Esophagus (tissue), 2 donors: ENCODE measurements at regions not wholly inside any gene's neighbourhood (a gene's known extent, or its start where the extent isn't known, plus 50 kb on each side); places are given as distances from the start of the nearest gene placed in this dataset.

Experiments
- H3K27ac ChIP-seq, 2 donors: one replicate each; pipeline ENCODE4 v1.5.1; 2013; ENCODE audit warnings: low read depth in 2 of 2, mild to moderate bottlenecking in 2 of 2, inconsistent platforms in 1 of 2, low read length in 1 of 2, moderate library complexity in 1 of 2
- H3K27me3 ChIP-seq, 2 donors: one replicate each; pipeline ENCODE4 v1.6.1; 2013; ENCODE audit warnings: low read length in 2 of 2, control low read depth in 1 of 2, mild to moderate bottlenecking in 1 of 2; ENCODE audit not compliant: insufficient read depth in 2 of 2, control insufficient read depth in 1 of 2
- H3K36me3 ChIP-seq, 2 donors: one replicate each; pipeline ENCODE4 v1.6.1; 2013; ENCODE audit warnings: low read length in 1 of 2; ENCODE audit not compliant: control insufficient read depth in 2 of 2, insufficient read depth in 2 of 2
- H3K4me1 ChIP-seq, 2 donors: one replicate each; pipeline ENCODE4 v1.6.1; 2013; ENCODE audit warnings: low read length in 1 of 2; ENCODE audit not compliant: control insufficient read depth in 2 of 2, insufficient read depth in 2 of 2
- H3K4me3 ChIP-seq, 2 donors: one replicate each; pipeline ENCODE4 v1.5.1; 2013; ENCODE audit warnings: low read length in 2 of 2, mild to moderate bottlenecking in 2 of 2, low read depth in 1 of 2, moderate library complexity in 1 of 2
- H3K9me3 ChIP-seq, 2 donors: one replicate each; pipeline ENCODE4 v1.6.1; 2013; ENCODE audit warnings: mild to moderate bottlenecking in 2 of 2, low read depth in 1 of 2, low read length in 1 of 2, moderate library complexity in 1 of 2; ENCODE audit not compliant: control insufficient read depth in 2 of 2, insufficient read depth in 1 of 2
- WGBS, 2 donors: extraction: QIAGEN DNeasy Blood & Tissue Kit; methylation state at CpG; one replicate each; pipeline ENCODE4 v1.1.7; 2013; 5-methylcytosine and 5-hydroxymethylcytosine counted together
- donor health status: healthy with polysubstance abuse.
- donor health status: Bipolar disorder and iron deficiency.

DNA sequence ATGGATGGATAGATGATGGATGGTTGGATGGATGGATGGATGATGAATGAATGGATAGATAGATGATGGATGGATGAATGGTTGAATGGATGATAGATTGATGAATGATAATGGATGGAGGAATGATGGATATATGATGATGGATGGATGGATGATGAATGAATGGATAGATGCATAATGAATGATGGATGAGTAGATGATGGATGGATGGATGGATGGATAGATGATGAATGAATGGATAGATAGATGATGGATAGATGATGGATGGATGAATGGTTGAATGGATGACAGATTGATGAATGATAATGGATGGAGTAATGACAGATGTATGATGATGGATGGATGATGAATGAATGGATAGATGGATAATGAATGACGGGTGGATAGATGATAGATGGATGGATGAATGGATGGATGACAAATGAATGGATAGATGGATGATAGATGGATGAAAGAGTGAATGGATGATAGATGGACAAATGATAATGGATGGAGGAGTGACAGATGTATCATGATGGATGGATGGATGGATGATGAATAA, 1466.5 kb downstream of the BRD1 start:
- Histone ChIP-seq H3K27ac (no peak overlapping the region), H3K9me3 (no peaks in the 10 kb centered on the region), H3K4me1 (no peaks in the 10 kb centered on the region), H3K4me3 (no peak overlapping the region), H3K27me3 (no peaks in the 10 kb centered on the region), H3K36me3 (no peaks in the 10 kb centered on the region)
- 90 to 95% methylated on average over 1 of the region's 1 CpG for WGBS, 2 donors

DNA sequence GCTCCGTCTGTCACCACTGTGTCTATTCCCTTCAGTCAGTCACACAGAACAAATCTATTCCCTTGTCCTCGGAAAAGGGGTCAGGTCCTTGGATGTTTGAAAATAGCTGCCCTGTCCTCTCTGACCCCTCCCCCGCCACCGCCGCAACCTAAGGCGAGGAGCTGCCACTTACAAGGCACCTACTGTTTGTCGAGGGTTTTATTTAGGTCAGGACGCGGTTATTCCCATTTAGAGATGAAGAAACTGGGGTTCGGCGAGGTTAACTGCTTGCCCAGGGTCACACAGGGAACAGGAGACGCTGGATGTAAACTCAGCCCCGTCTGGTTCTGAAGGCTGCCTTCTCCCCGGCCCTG, 1468.1 kb downstream of the BRD1 start:
- Histone ChIP-seq H3K27ac (no peak overlapping the region), H3K4me3 (no peak overlapping the region), H3K36me3 (no peaks in the 10 kb centered on the region), H3K9me3 (no peaks in the 10 kb centered on the region), H3K4me1 (no peaks in the 10 kb centered on the region), H3K27me3 (no peaks in the 10 kb centered on the region)
- WGBS, 2 donors = 71 to 80% methylated on average over 14 of the region's 14 CpGs

DNA sequence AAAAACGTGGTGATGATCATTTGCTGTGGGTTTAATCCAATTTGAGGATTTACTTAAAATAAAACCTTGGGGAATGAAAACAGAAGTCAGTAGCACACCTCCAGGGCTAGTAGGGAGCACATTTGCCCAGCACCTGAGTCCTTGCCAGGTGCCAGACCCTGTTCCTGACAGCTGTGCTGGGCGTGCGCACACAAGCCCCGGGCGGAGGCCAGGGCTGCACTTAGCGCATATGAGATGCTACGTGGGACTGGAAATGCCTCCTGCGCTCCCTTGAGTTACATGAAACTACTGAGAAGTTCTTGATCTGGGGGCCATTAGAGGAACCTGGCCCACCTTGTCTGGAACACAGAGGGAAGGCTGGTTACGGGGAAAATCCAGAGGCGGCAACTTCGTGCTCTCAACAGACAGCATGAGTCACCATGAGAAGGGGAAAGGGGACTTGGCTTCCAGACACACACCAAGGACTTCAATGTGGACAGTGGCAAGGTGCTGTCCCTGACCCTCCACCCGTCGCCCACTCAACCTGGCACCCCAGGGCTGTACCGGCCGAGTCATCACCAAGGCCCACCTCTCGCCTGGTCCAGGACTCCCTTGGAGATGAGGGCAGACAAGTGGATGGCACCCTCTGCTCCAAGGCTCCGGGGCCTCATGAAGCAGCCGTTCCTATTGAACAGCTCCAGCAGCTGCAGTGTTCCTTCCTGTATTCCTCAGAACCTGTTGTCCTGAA, 1468.6 kb downstream of the BRD1 start:
- no peak overlapping the region for H3K27ac ChIP-seq
- no peak overlapping the region for H3K4me3 ChIP-seq
- 68 to 79% methylated on average over 18 of the region's 18 CpGs for WGBS, 2 donors
- no peaks in the 10 kb centered on the region for H3K9me3 ChIP-seq
- no peaks in the 10 kb centered on the region for H3K4me1 ChIP-seq
- no peaks in the 10 kb centered on the region for H3K27me3 ChIP-seq
- H3K36me3 ChIP-seq = no peaks in the 10 kb centered on the region

DNA sequence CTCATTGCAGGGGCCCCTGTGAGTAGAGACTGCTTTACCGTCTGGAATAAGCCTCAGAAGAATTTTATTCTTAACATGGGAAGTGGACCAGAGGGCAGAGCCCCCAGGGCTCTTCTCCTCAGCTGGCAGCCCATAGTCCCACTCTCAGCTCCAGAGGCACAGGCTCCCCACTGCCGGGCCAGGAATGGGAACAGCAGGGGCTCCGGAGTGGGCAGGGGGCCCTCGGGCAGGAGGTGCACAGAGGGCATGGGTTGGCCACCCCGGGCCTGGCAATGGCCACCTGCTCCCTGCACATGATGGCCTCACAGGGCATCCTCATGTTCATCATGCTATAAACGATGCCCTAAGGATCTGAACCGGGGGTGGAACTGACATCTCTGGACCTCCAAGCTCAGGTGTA, 1469.7 kb downstream of the BRD1 start:
- Histone ChIP-seq H3K27me3 (peaks cover 0 to 2% of the 10 kb centered on the region in 2 donors), H3K36me3 (no peaks in the 10 kb centered on the region), H3K9me3 (no peaks in the 10 kb centered on the region), H3K27ac (no peak overlapping the region), H3K4me3 (no peak overlapping the region), H3K4me1 (no peaks in the 10 kb centered on the region)
- WGBS, 2 donors = 75 to 85% methylated on average over 7 of the region's 7 CpGs

DNA sequence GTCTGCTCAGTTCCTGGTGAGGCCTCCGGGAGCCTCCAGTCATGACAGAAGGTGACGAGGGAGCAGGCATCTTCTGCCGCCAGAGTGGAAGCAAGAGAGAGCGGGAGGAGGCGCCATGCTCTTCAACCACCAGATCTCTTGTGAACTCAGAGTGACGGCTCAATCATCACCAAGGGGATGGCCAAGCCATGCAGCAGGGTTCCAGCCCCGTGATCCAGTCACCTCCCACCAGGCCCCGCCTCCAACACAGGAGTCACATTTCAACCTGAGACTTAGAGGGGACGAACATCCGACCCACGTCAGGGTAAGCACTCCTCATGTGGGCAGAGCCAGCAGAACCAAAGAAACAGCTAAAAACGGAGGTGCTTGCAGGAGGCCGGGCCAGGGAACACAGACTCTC, 1470.5 kb downstream of the BRD1 start:
- WGBS, 2 donors = 58 to 60% methylated on average over 13 of the region's 13 CpGs
- Histone ChIP-seq H3K36me3 (no peaks in the 10 kb centered on the region), H3K9me3 (no peaks in the 10 kb centered on the region), H3K4me1 (no peaks in the 10 kb centered on the region), H3K27me3 (peaks cover 0 to 2% of the 10 kb centered on the region in 2 donors), H3K4me3 (no peak overlapping the region), H3K27ac (no peak overlapping the region)

DNA sequence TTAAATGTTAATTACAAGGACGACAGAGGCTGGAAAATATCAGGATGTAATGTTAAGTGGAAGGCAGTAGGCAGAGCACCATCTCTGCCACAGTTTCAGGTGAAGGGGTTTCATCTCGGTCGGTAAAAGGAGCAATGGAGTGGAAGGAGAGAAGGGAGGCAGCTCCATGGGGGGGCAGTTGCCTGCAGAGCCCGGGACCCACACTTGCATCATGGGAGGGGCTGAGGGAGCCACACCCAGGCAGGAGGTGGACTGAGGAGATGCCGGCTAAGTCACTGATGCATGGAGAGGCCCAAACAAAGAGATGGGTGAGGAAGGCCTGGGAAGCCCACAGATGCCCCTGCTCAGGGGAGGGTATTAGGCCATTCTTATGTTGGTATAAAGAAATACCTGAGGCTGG, 1470.9 kb downstream of the BRD1 start:
- no peak overlapping the region for H3K27ac ChIP-seq
- H3K36me3 ChIP-seq = no peaks in the 10 kb centered on the region
- no peaks in the 10 kb centered on the region for H3K4me1 ChIP-seq
- no peak overlapping the region for H3K4me3 ChIP-seq
- H3K27me3 ChIP-seq = peaks cover 0 to 2% of the 10 kb centered on the region in 2 donors
- WGBS, 2 donors = 73 to 75% methylated on average over 5 of the region's 5 CpGs
- peaks cover 0 to 2% of the 10 kb centered on the region in 2 donors for H3K9me3 ChIP-seq

DNA sequence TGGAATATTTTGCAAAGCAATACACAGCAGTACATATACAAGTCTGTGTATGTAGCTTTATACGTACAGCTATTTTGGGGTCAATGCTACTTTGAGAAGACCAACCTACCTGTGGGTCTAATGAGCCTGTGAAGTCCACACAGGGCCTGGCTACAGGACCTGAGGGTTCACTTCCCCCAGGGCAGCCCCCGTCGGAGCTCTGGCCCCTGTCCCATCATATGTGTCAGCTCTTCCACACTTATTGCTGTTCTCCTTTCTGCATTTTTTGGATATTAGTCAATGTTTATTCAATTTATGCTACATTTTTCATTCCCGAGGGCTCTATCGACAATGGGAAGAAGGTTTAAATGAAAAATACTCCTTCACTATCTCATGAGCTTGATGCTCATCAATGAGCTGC, 1473.6 kb downstream of the BRD1 start:
- 35 to 40% methylated on average over 5 of the region's 5 CpGs for WGBS, 2 donors

DNA sequence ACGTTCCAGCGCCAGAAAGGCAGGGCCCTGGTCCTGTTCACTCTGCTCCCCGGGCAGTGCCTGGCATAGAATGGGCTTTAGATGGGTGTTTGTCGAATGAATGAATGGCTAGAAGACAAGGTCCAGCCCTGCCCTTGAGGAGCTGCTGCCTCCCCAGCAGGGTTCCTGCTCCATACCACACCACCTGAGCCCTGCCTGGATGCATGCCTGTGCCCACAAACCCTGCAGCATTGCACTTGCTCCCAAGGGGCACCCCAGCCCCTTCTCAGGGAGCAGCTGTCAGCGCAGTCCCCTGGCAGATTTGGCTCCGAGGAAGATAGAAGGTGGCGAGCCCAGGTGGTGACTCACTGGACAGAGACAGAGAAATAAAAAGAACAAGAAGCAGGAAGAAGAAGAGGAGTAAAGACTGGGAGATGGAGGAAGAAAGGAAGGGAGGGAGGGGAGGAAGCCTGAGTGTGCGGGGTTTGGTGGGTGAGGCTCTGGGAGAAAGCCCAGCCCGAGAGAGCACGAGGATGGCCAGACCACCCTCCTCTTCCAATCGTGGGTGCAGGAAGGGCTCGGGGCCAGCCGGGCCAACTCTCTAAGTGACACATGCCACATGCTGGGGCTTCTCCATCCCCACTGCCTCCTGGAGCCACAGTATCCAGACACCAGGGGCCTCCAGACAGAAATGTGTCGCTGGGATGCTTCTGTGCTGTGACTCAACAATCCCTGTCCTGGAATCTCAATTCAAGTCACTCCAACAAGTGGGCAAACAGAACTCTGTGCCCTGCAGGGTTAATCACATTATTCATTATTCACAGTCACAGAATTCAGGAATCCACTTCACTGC, 1474.3 kb downstream of the BRD1 start:
- H3K27me3 ChIP-seq = peaks cover 0 to 2% of the 10 kb centered on the region in 2 donors
- H3K4me1 ChIP-seq = no peaks in the 10 kb centered on the region
- 56 to 63% methylated on average over 14 of the region's 14 CpGs for WGBS, 2 donors
- H3K36me3 ChIP-seq = no peaks in the 10 kb centered on the region
- no peak overlapping the region for H3K27ac ChIP-seq
- no peak overlapping the region for H3K4me3 ChIP-seq
- H3K9me3 ChIP-seq = peaks cover 0 to 9% of the 10 kb centered on the region in 2 donors

More for the DNA sequence above, 1473.6 kb downstream of the BRD1 start:
- Histone ChIP-seq H3K36me3 (no peaks in the 10 kb centered on the region), H3K9me3 (peaks cover 0 to 5% of the 10 kb centered on the region in 2 donors), H3K4me1 (no peaks in the 10 kb centered on the region), H3K27me3 (peaks cover 0 to 2% of the 10 kb centered on the region in 2 donors), H3K4me3 (no peak overlapping the region), H3K27ac (no peak overlapping the region)

DNA sequence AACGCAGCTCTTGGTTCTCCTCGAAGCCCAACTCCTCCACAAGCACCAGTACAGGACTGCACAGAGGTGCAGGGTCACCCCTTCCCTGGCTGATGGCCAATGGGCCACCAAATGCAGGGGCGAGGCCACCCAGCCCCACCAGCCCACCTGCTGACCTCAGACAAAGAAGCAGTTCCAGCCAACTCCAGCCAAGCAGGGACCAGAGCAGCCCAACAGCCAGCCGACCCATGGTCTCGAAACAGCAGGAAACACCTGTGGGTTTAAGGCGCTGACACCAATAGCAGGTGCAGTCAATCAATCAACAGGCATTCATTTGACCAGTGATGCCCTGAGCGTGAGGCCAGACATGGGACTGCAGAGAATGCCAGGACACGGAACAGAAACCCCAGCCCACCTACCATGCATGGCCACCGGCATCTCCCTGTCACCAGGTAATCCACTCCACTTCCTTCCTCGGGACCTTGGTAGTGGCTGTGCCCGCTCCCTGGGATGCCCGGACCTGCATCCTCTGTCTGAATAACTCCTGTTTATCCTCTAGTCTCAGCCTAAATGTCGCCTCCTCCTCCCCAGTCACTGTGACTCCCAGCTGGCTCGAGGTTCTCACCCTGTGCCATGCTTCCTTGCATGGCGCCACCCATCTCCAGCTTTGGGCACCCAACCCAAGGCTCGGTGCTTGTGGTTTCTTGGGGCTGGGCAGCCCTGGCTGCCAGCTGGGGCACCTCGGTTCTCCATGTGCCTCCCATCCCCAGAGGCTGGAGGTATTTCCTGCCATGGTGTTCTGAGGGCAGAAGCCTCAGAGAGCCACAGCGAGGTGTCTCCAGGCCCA, 1475.4 kb downstream of the BRD1 start:
- WGBS, 2 donors = 74 to 76% methylated on average over 18 of the region's 18 CpGs

More for the DNA sequence above, 1475.4 kb downstream of the BRD1 start:
- Histone ChIP-seq H3K27ac (no peak overlapping the region), H3K4me3 (no peak overlapping the region), H3K9me3 (peaks cover 0 to 9% of the 10 kb centered on the region in 2 donors), H3K36me3 (no peaks in the 10 kb centered on the region), H3K27me3 (peaks cover 0 to 2% of the 10 kb centered on the region in 2 donors), H3K4me1 (no peaks in the 10 kb centered on the region)
